HL-60 (cell line): ENCODE measurements at regions not wholly inside any gene's neighbourhood (a gene's known extent, or its start where the extent isn't known, plus 50 kb on each side); places are given as distances from the start of the nearest gene placed in this dataset.

Experiments used
- REST ChIP-seq: IDR thresholded peaks from 2 replicates; pipeline ENCODE4 v1.6.1; 2012; ENCODE audit warnings: low read depth; ENCODE audit not compliant: insufficient replicate concordance
- TF ChIP-seq, protein P1 (sequence below): IDR thresholded peaks from one replicate; pipeline ENCODE4 v1.5.1; 2011; ENCODE audit warnings: low read length, control low read depth, inconsistent platforms; ENCODE audit not compliant: insufficient read depth

DNA sequence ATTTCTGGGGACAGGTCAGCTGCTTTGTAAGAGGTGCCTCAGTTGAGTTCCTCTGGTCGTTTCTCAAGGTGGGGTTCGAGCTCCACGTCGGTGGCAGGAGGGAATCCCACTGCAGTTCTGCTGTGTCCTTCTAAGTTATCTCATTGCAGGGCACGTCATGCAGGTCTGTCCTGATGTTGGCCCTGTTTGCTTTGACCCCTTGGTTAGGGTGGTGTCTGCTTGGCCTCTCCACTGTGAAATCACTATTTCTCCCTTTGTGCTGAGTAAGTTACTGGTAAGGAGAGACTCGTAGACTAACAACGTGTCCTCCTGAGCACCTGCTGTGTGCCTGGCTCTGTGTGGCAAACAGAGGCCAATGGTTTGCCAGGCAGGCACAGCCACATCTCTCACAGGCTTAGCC, 372.9 kb upstream of the ZMIZ1 start:
- TF ChIP-seq, protein P1, sequence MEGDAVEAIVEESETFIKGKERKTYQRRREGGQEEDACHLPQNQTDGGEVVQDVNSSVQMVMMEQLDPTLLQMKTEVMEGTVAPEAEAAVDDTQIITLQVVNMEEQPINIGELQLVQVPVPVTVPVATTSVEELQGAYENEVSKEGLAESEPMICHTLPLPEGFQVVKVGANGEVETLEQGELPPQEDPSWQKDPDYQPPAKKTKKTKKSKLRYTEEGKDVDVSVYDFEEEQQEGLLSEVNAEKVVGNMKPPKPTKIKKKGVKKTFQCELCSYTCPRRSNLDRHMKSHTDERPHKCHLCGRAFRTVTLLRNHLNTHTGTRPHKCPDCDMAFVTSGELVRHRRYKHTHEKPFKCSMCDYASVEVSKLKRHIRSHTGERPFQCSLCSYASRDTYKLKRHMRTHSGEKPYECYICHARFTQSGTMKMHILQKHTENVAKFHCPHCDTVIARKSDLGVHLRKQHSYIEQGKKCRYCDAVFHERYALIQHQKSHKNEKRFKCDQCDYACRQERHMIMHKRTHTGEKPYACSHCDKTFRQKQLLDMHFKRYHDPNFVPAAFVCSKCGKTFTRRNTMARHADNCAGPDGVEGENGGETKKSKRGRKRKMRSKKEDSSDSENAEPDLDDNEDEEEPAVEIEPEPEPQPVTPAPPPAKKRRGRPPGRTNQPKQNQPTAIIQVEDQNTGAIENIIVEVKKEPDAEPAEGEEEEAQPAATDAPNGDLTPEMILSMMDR, result no peak
- no peak for TF ChIP-seq REST
